Mesendoderm (in vitro differentiated cells): ENCODE measurements at regions not wholly inside any gene's neighbourhood (a gene's known extent, or its start where the extent isn't known, plus 50 kb on each side); places are given as distances from the start of the nearest gene placed in this dataset.
A peak's percentile ranks its signal among the peaks of the same experiment; 100 is the strongest.

Experiments used
- DNase-seq: peaks from one replicate; pipeline ENCODE4 v3.0.0; 2013
- H2AK5ac ChIP-seq: 2 replicates; pipeline ENCODE4 v1.6.1; 2013; ENCODE audit warnings: low read length, inconsistent platforms
- H2BK120ac ChIP-seq: 2 replicates; pipeline ENCODE4 v1.6.1; 2013; ENCODE audit warnings: low read depth, mild to moderate bottlenecking, low read length, moderate library complexity, mixed read lengths
- H2BK15ac ChIP-seq: replicated peaks from 2 replicates; pipeline ENCODE4 v1.6.1; 2013; ENCODE audit warnings: low read depth, mild to moderate bottlenecking, moderate library complexity
- H2BK5ac ChIP-seq: 2 replicates; pipeline ENCODE4 v1.6.1; 2013; ENCODE audit warnings: low read length, inconsistent platforms
- H3K18ac ChIP-seq: 2 replicates; pipeline ENCODE4 v1.6.1; 2013; ENCODE audit warnings: mild to moderate bottlenecking, low read length, mixed read lengths
- H3K23ac ChIP-seq: one replicate; pipeline ENCODE4 v1.6.1; 2013; ENCODE audit warnings: low read length
- H3K27ac ChIP-seq: 2 replicates; pipeline ENCODE4 v1.5.1; 2013; ENCODE audit warnings: low read depth, mild to moderate bottlenecking, inconsistent platforms, low read length, moderate library complexity
- H3K27me3 ChIP-seq: 2 replicates; pipeline ENCODE4 v1.6.1; 2013; ENCODE audit warnings: low read length, control low read depth, mild to moderate bottlenecking, inconsistent platforms; ENCODE audit not compliant: insufficient read depth, poor library complexity
- H3K36me3 ChIP-seq: 2 replicates; pipeline ENCODE4 v1.6.1; 2013; ENCODE audit warnings: low read length, inconsistent platforms; ENCODE audit not compliant: control insufficient read depth, insufficient read depth
- H3K4ac ChIP-seq: one replicate; pipeline ENCODE4 v1.6.1; 2013; ENCODE audit warnings: low read depth, mild to moderate bottlenecking, low read length, moderate library complexity
- H3K4me1 ChIP-seq: 2 replicates; pipeline ENCODE4 v1.6.1; 2013; ENCODE audit warnings: low read depth, low read length, inconsistent platforms; ENCODE audit not compliant: control insufficient read depth
- H3K4me2 ChIP-seq: 2 replicates; pipeline ENCODE4 v1.6.1; 2013; ENCODE audit warnings: low read length
- H3K4me3 ChIP-seq: 2 replicates; pipeline ENCODE4 v1.5.1; 2013; ENCODE audit warnings: mild to moderate bottlenecking, low read length
- H3K56ac ChIP-seq: one replicate; pipeline ENCODE4 v1.6.1; 2013; ENCODE audit warnings: low read length
- H3K79me1 ChIP-seq: 2 replicates; pipeline ENCODE4 v1.6.1; 2013; ENCODE audit warnings: low read length, inconsistent platforms
- H3K79me2 ChIP-seq: 2 replicates; pipeline ENCODE4 v1.6.1; 2013; ENCODE audit warnings: mild to moderate bottlenecking, low read length; ENCODE audit not compliant: control insufficient read depth, insufficient read depth
- H3K9ac ChIP-seq: 2 replicates; pipeline ENCODE4 v1.6.1; 2013; ENCODE audit warnings: low read length, inconsistent platforms
- H4K5ac ChIP-seq: one replicate; pipeline ENCODE4 v1.6.1; 2013; ENCODE audit warnings: low read length
- H4K8ac ChIP-seq: one replicate; pipeline ENCODE4 v1.6.1; 2013; ENCODE audit warnings: low read depth, mild to moderate bottlenecking, control low read depth, low read length, moderate library complexity
- WGBS: extraction: QIAGEN DNeasy Blood & Tissue Kit; methylation state at CpG from one replicate; pipeline ENCODE4 v1.1.7; 2013; ENCODE audit warnings: low lambda C conversion rate, missing lambda C conversion rate; ENCODE audit not compliant: insufficient coverage; ENCODE audit errors: extremely low coverage; 5-methylcytosine and 5-hydroxymethylcytosine counted together

DNA sequence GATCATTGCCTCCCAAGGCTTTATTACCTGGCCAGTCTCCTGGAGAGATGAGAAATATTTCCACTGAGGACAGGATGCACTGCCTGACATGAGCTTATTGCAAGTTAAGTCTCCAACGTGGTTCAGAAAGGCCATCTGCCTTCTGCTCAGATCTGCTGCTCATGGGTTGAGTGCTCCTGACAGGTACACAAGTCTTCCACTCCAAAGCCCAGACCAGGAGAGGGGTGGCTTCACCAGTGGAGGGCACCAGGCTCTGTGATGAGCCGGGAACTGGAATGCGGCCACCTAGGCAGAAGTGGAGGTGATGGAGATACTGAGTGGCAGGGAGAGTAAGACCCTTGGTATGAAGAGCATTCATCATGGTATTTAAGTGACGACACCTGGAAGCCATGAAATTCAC lies 79.5 kb upstream of the IRF2 start:
- no peak overlapping the region for H3K27ac ChIP-seq
- no peak overlapping the region for H4K5ac ChIP-seq
- no peak overlapping the region for H3K4ac ChIP-seq
- H3K9ac ChIP-seq = no peak overlapping the region
- no peak overlapping the region for H3K56ac ChIP-seq
- H3K23ac ChIP-seq = no peak overlapping the region
- DNase-seq = peak; percentile 73
- H2BK120ac ChIP-seq = no peak overlapping the region
- H3K27me3 ChIP-seq = no peaks in the 10 kb centered on the region
- no peak overlapping the region for H2BK15ac ChIP-seq
- no peaks in the 10 kb centered on the region for H3K36me3 ChIP-seq
- no peaks in the 10 kb centered on the region for H3K79me2 ChIP-seq
- H3K4me3 ChIP-seq = no peak overlapping the region
- WGBS = no CpG with 5 or more reads among the region's 4 CpGs
- no peaks in the 10 kb centered on the region for H3K79me1 ChIP-seq
- H3K4me1 ChIP-seq = no peaks in the 10 kb centered on the region
- no peak overlapping the region for H3K18ac ChIP-seq
- H2BK5ac ChIP-seq = no peak overlapping the region
- no peak overlapping the region for H4K8ac ChIP-seq
- H3K4me2 ChIP-seq = no peak overlapping the region
- H2AK5ac ChIP-seq = no peak overlapping the region

DNA sequence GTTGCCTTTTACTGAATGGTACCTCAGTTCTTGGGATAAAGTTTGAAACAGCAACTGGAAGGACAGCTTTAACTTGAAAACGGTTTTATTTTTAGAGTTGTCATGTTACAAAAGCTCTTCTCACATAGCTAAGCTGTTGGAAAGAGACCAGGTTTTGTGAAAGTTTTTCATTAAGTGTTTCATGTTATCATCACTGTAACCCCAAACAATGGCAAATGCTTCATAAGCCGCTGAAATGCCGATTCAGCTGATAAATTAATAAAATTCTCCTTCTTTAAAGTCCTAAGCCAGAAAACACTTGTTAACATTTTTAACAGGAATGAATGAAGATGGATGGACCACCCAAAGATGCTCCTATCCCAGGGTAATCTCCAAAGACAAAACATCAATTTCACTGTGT lies 76.1 kb upstream of the IRF2 start:
- Histone ChIP-seq H2BK120ac (no peak overlapping the region), H3K56ac (no peak overlapping the region), H3K23ac (no peak overlapping the region), H3K27ac (no peak overlapping the region), H3K9ac (no peak overlapping the region), H4K5ac (no peak overlapping the region), H3K4me1 (no peaks in the 10 kb centered on the region), H3K79me1 (no peaks in the 10 kb centered on the region), H3K4me2 (no peak overlapping the region), H3K36me3 (no peaks in the 10 kb centered on the region), H3K79me2 (no peaks in the 10 kb centered on the region), H2BK5ac (no peak overlapping the region), H4K8ac (no peak overlapping the region), H2AK5ac (no peak overlapping the region), H3K4ac (no peak overlapping the region), H3K18ac (no peak overlapping the region), H3K4me3 (no peak overlapping the region), H3K27me3 (no peaks in the 10 kb centered on the region), H2BK15ac (no peak overlapping the region)
- DNase-seq = no peak
- no CpG with 5 or more reads among the region's 3 CpGs for WGBS

DNA sequence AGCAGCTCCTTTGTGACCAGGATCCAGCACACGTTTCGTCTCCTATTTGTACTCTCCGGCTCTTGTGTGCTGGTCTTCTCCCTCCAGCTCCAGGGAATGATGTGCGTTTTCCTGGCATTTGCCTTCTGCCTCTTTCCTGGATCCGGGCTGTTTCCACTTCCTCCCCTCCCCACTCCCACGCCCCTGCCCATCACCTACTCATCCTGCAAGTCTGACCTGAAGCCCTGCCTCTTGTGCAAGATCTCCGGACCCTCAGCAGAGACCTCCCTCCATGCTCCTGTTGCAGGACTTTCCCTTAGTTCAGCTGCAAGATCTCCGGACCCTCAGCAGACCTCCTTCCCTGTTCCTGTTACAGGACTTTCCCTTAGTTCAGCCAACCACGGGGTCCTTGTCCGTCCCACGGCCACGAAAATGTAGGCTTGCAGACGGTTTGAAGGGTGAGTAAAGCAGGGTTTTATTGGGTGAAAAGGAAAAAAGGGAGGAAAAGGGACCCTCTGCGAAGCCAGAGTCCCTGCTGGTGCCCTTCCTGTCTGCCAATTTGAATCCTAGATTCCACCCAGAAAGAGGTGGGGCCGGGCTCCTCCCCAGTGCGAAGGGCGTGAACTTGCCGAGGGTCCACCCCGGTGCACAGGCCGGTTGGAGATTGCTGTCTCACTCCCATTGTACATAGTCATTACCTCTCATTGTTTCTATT lies 74.4 kb upstream of the IRF2 start:
- H3K4me3 ChIP-seq = no peak overlapping the region

DNA sequence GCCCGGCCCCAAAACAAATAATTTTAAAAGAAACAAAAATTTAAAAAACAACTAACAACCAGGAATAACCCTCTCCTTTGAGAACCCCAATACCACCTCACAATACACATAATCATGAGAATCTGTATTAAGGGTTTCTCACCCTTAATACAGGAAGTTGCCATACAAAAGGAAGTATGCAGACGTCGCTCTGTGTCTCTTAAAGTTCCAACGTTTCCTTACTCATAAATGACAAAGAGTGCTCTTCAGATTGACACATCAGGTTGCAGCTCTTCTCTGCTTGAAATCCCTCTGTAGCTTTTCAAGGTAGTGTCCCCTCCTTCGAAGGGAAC lies 73.9 kb upstream of the IRF2 start:
- no peaks in the 10 kb centered on the region for H3K4me1 ChIP-seq
- WGBS = no CpG with 5 or more reads among the region's 5 CpGs

More for the DNA sequence above, 74.4 kb upstream of the IRF2 start:
- Histone ChIP-seq H3K23ac (no peak overlapping the region), H4K8ac (no peak overlapping the region), H3K4ac (no peak overlapping the region), H3K79me2 (no peaks in the 10 kb centered on the region), H3K56ac (peak overlapping the region; percentile 45), H3K18ac (no peak overlapping the region), H4K5ac (no peak overlapping the region), H3K27ac (no peak overlapping the region), H3K4me2 (no peak overlapping the region), H3K27me3 (no peaks in the 10 kb centered on the region), H3K36me3 (no peaks in the 10 kb centered on the region), H3K9ac (no peak overlapping the region), H2BK15ac (no peak overlapping the region), H2AK5ac (no peak overlapping the region), H3K4me1 (no peaks in the 10 kb centered on the region), H2BK5ac (no peak overlapping the region), H3K79me1 (no peaks in the 10 kb centered on the region), H2BK120ac (no peak overlapping the region)
- WGBS = no CpG with 5 or more reads among the region's 20 CpGs
- DNase-seq = no peak

DNA sequence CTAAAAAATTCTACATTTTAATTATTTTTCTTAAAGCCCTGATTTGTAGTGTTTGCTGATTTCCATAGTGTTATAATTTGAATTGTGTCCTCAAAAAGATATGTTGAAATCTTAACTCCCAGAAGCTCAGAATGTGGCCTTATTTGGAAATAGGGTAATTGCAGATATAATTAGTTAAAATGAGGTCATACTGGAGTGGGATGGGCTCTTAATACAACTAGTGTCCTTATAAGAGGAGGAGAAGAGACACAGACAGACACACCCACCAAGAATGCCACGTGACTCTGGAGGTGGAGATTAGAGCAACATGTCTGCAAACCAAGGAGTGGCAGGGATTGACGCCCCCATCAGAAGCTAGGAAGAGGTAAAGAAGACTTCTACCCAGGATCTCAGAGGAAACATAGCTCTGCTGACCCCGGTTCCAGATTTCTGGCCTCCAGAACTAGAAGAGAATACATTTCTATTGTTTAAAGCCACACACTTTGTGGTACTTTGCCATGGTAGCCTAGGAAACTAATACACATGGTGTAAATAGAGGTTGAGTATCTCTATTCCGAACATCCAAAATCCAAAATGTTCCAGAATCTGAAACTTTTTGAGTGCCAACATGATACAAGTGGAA lies 70.5 kb upstream of the IRF2 start:
- WGBS = no CpG with 5 or more reads among the region's 4 CpGs
- Histone ChIP-seq H3K4me3 (no peak overlapping the region), H3K27me3 (no peaks in the 10 kb centered on the region), H3K79me2 (no peaks in the 10 kb centered on the region), H3K9ac (no peak overlapping the region), H4K8ac (no peak overlapping the region), H3K23ac (no peak overlapping the region), H3K18ac (no peak overlapping the region), H3K4me2 (no peak overlapping the region), H3K56ac (no peak overlapping the region), H3K4me1 (no peaks in the 10 kb centered on the region), H2AK5ac (no peak overlapping the region), H3K27ac (no peak overlapping the region), H3K79me1 (no peaks in the 10 kb centered on the region), H2BK15ac (no peak overlapping the region), H3K36me3 (no peaks in the 10 kb centered on the region), H4K5ac (no peak overlapping the region), H2BK120ac (no peak overlapping the region), H2BK5ac (no peak overlapping the region), H3K4ac (no peak overlapping the region)
- DNase-seq = peak; percentile 33

More for the DNA sequence above, 73.9 kb upstream of the IRF2 start:
- Histone ChIP-seq H3K79me2 (no peaks in the 10 kb centered on the region), H3K56ac (no peak overlapping the region), H3K4me2 (no peak overlapping the region), H4K5ac (no peak overlapping the region), H3K27ac (no peak overlapping the region), H2BK15ac (no peak overlapping the region), H2BK5ac (no peak overlapping the region), H3K23ac (no peak overlapping the region), H3K27me3 (no peaks in the 10 kb centered on the region), H3K36me3 (no peaks in the 10 kb centered on the region), H3K79me1 (no peaks in the 10 kb centered on the region), H3K4ac (no peak overlapping the region), H3K18ac (no peak overlapping the region), H3K4me3 (no peak overlapping the region), H2BK120ac (no peak overlapping the region), H3K9ac (no peak overlapping the region), H2AK5ac (no peak overlapping the region), H4K8ac (no peak overlapping the region)
- DNase-seq = no peak

DNA sequence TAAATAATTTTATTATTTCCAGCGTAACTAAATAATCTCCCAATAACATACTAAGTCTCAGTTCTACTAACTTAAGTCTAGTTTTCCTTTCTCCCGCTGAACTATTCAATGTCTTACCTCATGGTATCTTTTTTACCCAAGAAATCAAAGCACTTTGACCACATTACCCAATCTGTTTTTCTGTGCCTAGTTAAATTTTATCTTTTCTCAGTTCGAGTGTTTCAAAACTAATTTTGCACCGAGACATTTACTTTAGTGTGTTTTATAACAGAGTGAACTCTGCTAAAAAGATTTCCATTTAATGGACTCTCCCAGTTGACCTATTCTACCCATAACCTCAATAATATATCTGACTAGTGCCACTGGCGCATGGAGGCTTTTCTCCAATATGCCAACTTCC lies 67.6 kb upstream of the IRF2 start:
- Histone ChIP-seq H3K4ac (no peak overlapping the region), H3K56ac (no peak overlapping the region), H4K8ac (no peak overlapping the region), H3K9ac (no peak overlapping the region), H3K4me1 (no peaks in the 10 kb centered on the region), H3K36me3 (no peaks in the 10 kb centered on the region), H3K27ac (no peak overlapping the region), H2BK5ac (no peak overlapping the region), H3K79me2 (no peaks in the 10 kb centered on the region), H3K4me2 (no peak overlapping the region), H4K5ac (no peak overlapping the region), H3K18ac (no peak overlapping the region), H3K79me1 (no peaks in the 10 kb centered on the region), H2BK15ac (no peak overlapping the region), H3K23ac (no peak overlapping the region), H3K4me3 (no peak overlapping the region), H3K27me3 (no peaks in the 10 kb centered on the region), H2AK5ac (no peak overlapping the region), H2BK120ac (no peak overlapping the region)
- WGBS = no CpG with 5 or more reads among the region's 5 CpGs
- no peak for DNase-seq
